Adrenal gland (tissue), 9 donors: ENCODE measurements at regions not wholly inside any gene's neighbourhood (a gene's known extent, or its start where the extent isn't known, plus 50 kb on each side); places are given as distances from the start of the nearest gene placed in this dataset.
A peak's percentile ranks its signal among the peaks of the same experiment; 100 is the strongest.
"Not testable (repeated sequence)": the region's sequence is repeated elsewhere in the genome, so short reads cannot be mapped to it uniquely, and the experiment has no call there.

ENCODE experiments used
- DNase-seq, 7 donors: peaks; one replicate each; pipeline ENCODE4 v3.0.0-alpha.2; 2019 to 2020
- H3K27ac ChIP-seq, 5 donors: fragments of 200-600 bp; sonication (generic) in 4 of 5; 1 replicate in 3 of 5; 2 replicates in 2 of 5; pipeline versions ENCODE4 v1.5.1 to v1.8.0; 2016 to 2020; ENCODE audit warnings: mild to moderate bottlenecking in 1 of 5
- H3K27me3 ChIP-seq: fragments of 200-600 bp; 2 replicates; pipeline ENCODE4 v1.8.0; 2021
- H3K36me3 ChIP-seq, 2 donors: fragments of 200-600 bp; replicated peaks in 1 of 2; 1 replicate in 1 of 2; 2 replicates in 1 of 2; pipeline versions ENCODE4 v1.5.1 to v1.8.0; 2018 to 2022
- H3K4me1 ChIP-seq, 2 donors: fragments of 200-600 bp; replicated peaks in 1 of 2; 1 replicate in 1 of 2; 2 replicates in 1 of 2; pipeline versions ENCODE4 v1.5.1 to v1.8.0; 2018 to 2021
- H3K4me3 ChIP-seq, 4 donors: fragments of 200-600 bp; sonication (generic) in 3 of 4; one replicate each; pipeline ENCODE4 v1.5.1; 2016 to 2018
- H3K9me3 ChIP-seq, 3 donors: fragments of 200-600 bp; sonication (generic) in 1 of 3; replicated peaks in 1 of 3; 1 replicate in 2 of 3; 2 replicates in 1 of 3; pipeline versions ENCODE4 v1.5.1 to v1.8.0; 2016 to 2021
- CTCF ChIP-seq, 6 experiments: fragments of 450-650 bp in 4 of 6; fragments of 200-600 bp in 2 of 6; sonication (generic) in 1 of 6; IDR thresholded peaks; 1 replicate in 5 of 6; 2 replicates in 1 of 6; pipeline versions ENCODE4 v1.5.1 to v1.8.0; 2016 to 2021; ENCODE audit warnings: antibody characterized with exemption in 6 of 6, mild to moderate bottlenecking in 2 of 6, moderate library complexity in 1 of 6
- POLR2A ChIP-seq, 2 donors: fragments of 450-650 bp; IDR thresholded peaks; one replicate each; pipeline ENCODE4 v1.6.1; 2017; ENCODE audit warnings: antibody characterized with exemption in 2 of 2, mild to moderate bottlenecking in 2 of 2, moderate library complexity in 1 of 2
- WGBS, 4 donors: extraction: QIAGEN DNeasy Blood & Tissue Kit in 2 of 4; methylation state at CpG; one replicate each; pipeline versions ENCODE4 v1.1.5 to v1.1.7; 2013 to 2017; 5-methylcytosine and 5-hydroxymethylcytosine counted together
- intact Hi-C, 2 donors: fragments of 100-400 bp; cut with DNase I; formaldehyde crosslinking; loops; one replicate each; pipeline versions ENCODE4 v1.14.1 to v1.15.0; 2022 to 2023
- donor health status: healthy with polysubstance abuse.
- donor health status: Bipolar disorder and iron deficiency.
- donor health status: DM: yes; HTN: yes; CAD: no.
- donor health status: DM: no; HTN: no; CAD: no.
- donor health status: DM: no; HTN: no; CAD: no.

- WGBS, 4 donors = 69 to 80% (median 76%) methylated on average over 4 of the region's 4 CpGs
- no peak overlapping the region for H3K27ac ChIP-seq
- H3K36me3 ChIP-seq = no peaks in the 10 kb centered on the region
- DNase-seq = no peak
- H3K27me3 ChIP-seq = no peaks in the 10 kb centered on the region
- H3K9me3 ChIP-seq = no peaks in the 10 kb centered on the region
- no peaks in the 10 kb centered on the region for H3K4me1 ChIP-seq
- no peak overlapping the region for H3K4me3 ChIP-seq
- TF ChIP-seq POLR2A (IDR thresholded peaks at IDR 0.05) (no peak), CTCF (IDR thresholded peaks at IDR 0.05) (no peak)
- intact Hi-C loops = no loop called here
Observed at GRCh38 chr2:37802211-37802752, 122.8 kb upstream of the RMDN2 start.

- Histone ChIP-seq H3K9me3 (no peaks in the 10 kb centered on the region), H3K4me3 (no peak overlapping the region), H3K27ac (no peak overlapping the region), H3K4me1 (no peaks in the 10 kb centered on the region), H3K27me3 (no peaks in the 10 kb centered on the region), H3K36me3 (no peaks in the 10 kb centered on the region)
- DNase-seq = no peak
- intact Hi-C loops = no loop called here
- TF ChIP-seq POLR2A (IDR thresholded peaks at IDR 0.05) = no peak
- TF ChIP-seq CTCF (IDR thresholded peaks at IDR 0.05) = no peak
Observed at GRCh38 chr2:37802899-37803379, 122.1 kb upstream of the RMDN2 start.

GRCh38 chr2:37806004-37806403 is 119.1 kb upstream of the RMDN2 start:
- H3K4me1 ChIP-seq, intact Hi-C loops, H3K36me3 ChIP-seq, H3K27ac ChIP-seq, DNase-seq, H3K27me3 ChIP-seq, H3K4me3 ChIP-seq, H3K9me3 ChIP-seq: not testable (repeated sequence)
- 73 to 95% (median 90%) methylated on average over 1 to 2 of the region's 2 CpGs for WGBS, 4 donors

GRCh38 chr2:37809525-37809924 is 115.6 kb upstream of the RMDN2 start:
- Histone ChIP-seq H3K4me1 (no peaks in the 10 kb centered on the region), H3K9me3 (no peaks in the 10 kb centered on the region), H3K36me3 (no peaks in the 10 kb centered on the region), H3K4me3 (no peak overlapping the region), H3K27ac (no peak overlapping the region), H3K27me3 (no peaks in the 10 kb centered on the region)
- peak in 5 of 7 donors; percentile 16 to 59 (median 35) for DNase-seq
- 25 to 40% (median 28%) methylated on average over 1 of the region's 1 CpG for WGBS, 4 donors
- no peak for TF ChIP-seq POLR2A (IDR thresholded peaks at IDR 0.05)
- peak; percentile 20 to 58 (median 41) for TF ChIP-seq CTCF (IDR thresholded peaks at IDR 0.05)
- intact Hi-C loops = no loop called here

- H3K36me3 ChIP-seq = no peaks in the 10 kb centered on the region
- H3K27me3 ChIP-seq = no peaks in the 10 kb centered on the region
- WGBS, 4 donors = 78 to 86% (median 83%) methylated on average over 2 of the region's 2 CpGs
- no peaks in the 10 kb centered on the region for H3K4me1 ChIP-seq
- intact Hi-C loops = no loop called here
- no peak for TF ChIP-seq POLR2A (IDR thresholded peaks at IDR 0.05)
- no peak for TF ChIP-seq CTCF (IDR thresholded peaks at IDR 0.05)
- H3K9me3 ChIP-seq = no peaks in the 10 kb centered on the region
- H3K4me3 ChIP-seq = no peak overlapping the region
- H3K27ac ChIP-seq = no peak overlapping the region
- DNase-seq = no peak
Observed at GRCh38 chr2:37809931-37810570, 115.0 kb upstream of the RMDN2 start.
